Neural progenitor cell (in vitro differentiated cells): ENCODE measurements at regions not wholly inside any gene's neighbourhood (a gene's known extent, or its start where the extent isn't known, plus 50 kb on each side); places are given as distances from the start of the nearest gene placed in this dataset.

Experiments used
- DNase-seq: peaks from one replicate; pipeline ENCODE4 v3.0.0-alpha.2; 2016; ENCODE audit warnings: low spot score
- H2AFZ ChIP-seq: fragments of 200-600 bp; sonication (generic); replicated peaks from 2 replicates; pipeline ENCODE4 v1.6.1; 2016; ENCODE audit warnings: antibody characterized with exemption
- H3F3A ChIP-seq: fragments of 200-600 bp; sonication (generic); 2 replicates; pipeline ENCODE4 v1.6.1; 2016; ENCODE audit warnings: antibody characterized with exemption, low read depth
- H3K27ac ChIP-seq: fragments of 200-600 bp; sonication (generic); 2 replicates; pipeline ENCODE4 v1.5.1; 2016; ENCODE audit warnings: mild to moderate bottlenecking
- H3K27me3 ChIP-seq: fragments of 200-600 bp; sonication (generic); 2 replicates; pipeline ENCODE4 v1.6.1; 2016; ENCODE audit warnings: mild to moderate bottlenecking, moderate library complexity
- H3K36me3 ChIP-seq: fragments of 200-600 bp; sonication (generic); 2 replicates; pipeline ENCODE4 v1.5.1; 2016
- H3K4me1 ChIP-seq: fragments of 200-600 bp; sonication (generic); 2 replicates; pipeline ENCODE4 v1.6.1; 2016; ENCODE audit warnings: mixed run types
- H3K4me2 ChIP-seq: fragments of 200-600 bp; sonication (generic); 2 replicates; pipeline ENCODE4 v1.6.1; 2016
- H3K4me3 ChIP-seq: fragments of 200-600 bp; sonication (generic); 2 replicates; pipeline ENCODE4 v1.5.1; 2016
- H3K79me2 ChIP-seq: fragments of 200-600 bp; sonication (generic); 2 replicates; pipeline ENCODE4 v1.6.1; 2016; ENCODE audit warnings: low read depth
- H3K9ac ChIP-seq: fragments of 200-600 bp; sonication (generic); 2 replicates; pipeline ENCODE4 v1.6.1; 2016
- H3K9me3 ChIP-seq: fragments of 200-600 bp; sonication (generic); 2 replicates; pipeline ENCODE4 v1.5.1; 2016; ENCODE audit warnings: low read depth
- H4K20me1 ChIP-seq: fragments of 200-600 bp; sonication (generic); 2 replicates; pipeline ENCODE4 v1.6.1; 2016; ENCODE audit warnings: low read depth
- H3K27ac Mint-ChIP-seq: 3 replicates; pipeline ENCODE4 v1.8.0; 2021; ENCODE audit warnings: mixed read lengths
- H3K27me3 Mint-ChIP-seq: 2 replicates; pipeline ENCODE4 v1.8.0; 2022; ENCODE audit warnings: low read depth, mild to moderate bottlenecking, inconsistent platforms, moderate library complexity, mixed read lengths; ENCODE audit not compliant: insufficient read depth
- H3K36me3 Mint-ChIP-seq: 3 replicates; pipeline ENCODE4 v1.8.0; 2021; ENCODE audit warnings: mixed read lengths
- H3K4me1 Mint-ChIP-seq: 3 replicates; pipeline ENCODE4 v1.8.0; 2021; ENCODE audit warnings: mixed read lengths
- H3K4me3 Mint-ChIP-seq: 3 replicates; pipeline ENCODE4 v1.8.0; 2021; ENCODE audit warnings: mild to moderate bottlenecking, moderate library complexity, mixed read lengths
- H3K9me3 Mint-ChIP-seq: 3 replicates; pipeline ENCODE4 v1.8.0; 2020; ENCODE audit warnings: mixed read lengths
- CTCF ChIP-seq: fragments of 200-600 bp; sonication (generic); IDR thresholded peaks from 2 replicates; pipeline ENCODE4 v1.5.1; 2017; ENCODE audit warnings: antibody characterized with exemption, mild to moderate bottlenecking
- EZH2 ChIP-seq: fragments of 200-600 bp; sonication (generic); IDR thresholded peaks from 2 replicates; pipeline ENCODE4 v1.6.1; 2017; ENCODE audit warnings: antibody characterized with exemption, mild to moderate bottlenecking, moderate library complexity
- EZH2phosphoT487 ChIP-seq: fragments of 200-600 bp; sonication (generic); IDR thresholded peaks from 2 replicates; pipeline ENCODE4 v1.6.1; 2017; ENCODE audit warnings: antibody characterized with exemption

GRCh38 chr10:33459602-33460001 lies 125.1 kb upstream of the NRP1 start:
- Histone ChIP-seq H3K27ac (no peak overlapping the region), H3K9me3 (no peaks in the 10 kb centered on the region), H3K4me2 (no peak overlapping the region), H3K9ac (no peak overlapping the region), H3K79me2 (no peaks in the 10 kb centered on the region), H3K4me3 (no peak overlapping the region), H3K4me1 (no peaks in the 10 kb centered on the region), H3K36me3 (no peaks in the 10 kb centered on the region), H2AFZ (no peak overlapping the region), H4K20me1 (no peaks in the 10 kb centered on the region), H3K27me3 (no peaks in the 10 kb centered on the region), H3F3A (no peaks in the 10 kb centered on the region)
- no peaks in the 10 kb centered on the region for H3K27me3 Mint-ChIP-seq
- no peak for DNase-seq
- H3K9me3 Mint-ChIP-seq = no peaks in the 10 kb centered on the region
- no peak overlapping the region for H3K27ac Mint-ChIP-seq
- no peak for TF ChIP-seq EZH2
- TF ChIP-seq CTCF = no peak
- no peak for TF ChIP-seq EZH2phosphoT487
- no peaks in the 10 kb centered on the region for H3K36me3 Mint-ChIP-seq
- H3K4me1 Mint-ChIP-seq = no peaks in the 10 kb centered on the region
- H3K4me3 Mint-ChIP-seq = no peak overlapping the region

GRCh38 chr10:33455029-33455428 lies 120.6 kb upstream of the NRP1 start:
- H3K9me3 Mint-ChIP-seq = peaks cover 3% of the 10 kb centered on the region
- H3K4me1 ChIP-seq = no peaks in the 10 kb centered on the region
- no peak overlapping the region for H3K4me2 ChIP-seq
- H3K27ac Mint-ChIP-seq = no peak overlapping the region
- no peaks in the 10 kb centered on the region for H3K4me1 Mint-ChIP-seq
- H3K27me3 ChIP-seq = no peaks in the 10 kb centered on the region
- no peak overlapping the region for H2AFZ ChIP-seq
- no peaks in the 10 kb centered on the region for H3K27me3 Mint-ChIP-seq
- H3K79me2 ChIP-seq = no peaks in the 10 kb centered on the region
- H4K20me1 ChIP-seq = no peaks in the 10 kb centered on the region
- H3K36me3 ChIP-seq = no peaks in the 10 kb centered on the region
- H3K4me3 ChIP-seq = no peak overlapping the region
- TF ChIP-seq EZH2 (no peak), EZH2phosphoT487 (no peak), CTCF (no peak)
- H3K9ac ChIP-seq = no peak overlapping the region
- no peaks in the 10 kb centered on the region for H3K36me3 Mint-ChIP-seq
- no peaks in the 10 kb centered on the region for H3F3A ChIP-seq
- no peak overlapping the region for H3K4me3 Mint-ChIP-seq
- H3K9me3 ChIP-seq = no peaks in the 10 kb centered on the region
- no peak overlapping the region for H3K27ac ChIP-seq
- DNase-seq = no peak

GRCh38 chr10:33454554-33454953 lies 120.1 kb upstream of the NRP1 start:
- H2AFZ ChIP-seq = no peak overlapping the region
- no peaks in the 10 kb centered on the region for H3K4me1 Mint-ChIP-seq
- no peak overlapping the region for H3K27ac ChIP-seq
- TF ChIP-seq EZH2phosphoT487 (no peak), CTCF (no peak), EZH2 (no peak)
- no peaks in the 10 kb centered on the region for H3K79me2 ChIP-seq
- H3K9me3 Mint-ChIP-seq = peaks cover 3% of the 10 kb centered on the region
- H3K27me3 Mint-ChIP-seq = no peaks in the 10 kb centered on the region
- no peak overlapping the region for H3K4me3 Mint-ChIP-seq
- no peak overlapping the region for H3K4me3 ChIP-seq
- no peak overlapping the region for H3K4me2 ChIP-seq
- H3K9ac ChIP-seq = no peak overlapping the region
- H3K9me3 ChIP-seq = no peaks in the 10 kb centered on the region
- no peaks in the 10 kb centered on the region for H3K4me1 ChIP-seq
- no peak overlapping the region for H3K27ac Mint-ChIP-seq
- H3K36me3 ChIP-seq = no peaks in the 10 kb centered on the region
- H4K20me1 ChIP-seq = no peaks in the 10 kb centered on the region
- no peaks in the 10 kb centered on the region for H3F3A ChIP-seq
- no peaks in the 10 kb centered on the region for H3K27me3 ChIP-seq
- DNase-seq = no peak
- H3K36me3 Mint-ChIP-seq = no peaks in the 10 kb centered on the region
